HS-5 (cell line): ENCODE measurements at regions not wholly inside any gene's neighbourhood (a gene's known extent, or its start where the extent isn't known, plus 50 kb on each side); places are given as distances from the start of the nearest gene placed in this dataset.
"Not testable (repeated sequence)": the region's sequence is repeated elsewhere in the genome, so short reads cannot be mapped to it uniquely, and the experiment has no call there.

Experiments used
- DNase-seq: peaks from one replicate; pipeline ENCODE4 v3.0.0-alpha.2; 2012; ENCODE audit warnings: low read depth

GRCh38 chr12:58069268-58069963 lies 128.0 kb downstream of the ATP23 start:
- no peak for DNase-seq

GRCh38 chr12:58071994-58072393 lies 130.6 kb downstream of the ATP23 start:
- no peak for DNase-seq

GRCh38 chr12:58074259-58074658 lies 132.9 kb downstream of the ATP23 start:
- DNase-seq, result no peak

- no peak for DNase-seq
Observed at GRCh38 chr12:58079806-58080205, 138.4 kb downstream of the ATP23 start.

GRCh38 chr12:58081488-58081887 lies 140.1 kb downstream of the ATP23 start:
- no peak for DNase-seq

GRCh38 chr12:58082996-58083395 lies 141.6 kb downstream of the ATP23 start:
- no peak for DNase-seq

GRCh38 chr12:58086006-58086405 lies 144.6 kb downstream of the ATP23 start:
- DNase-seq, result no peak

GRCh38 chr12:58086930-58087329 lies 145.6 kb downstream of the ATP23 start:
- DNase-seq, result no peak

GRCh38 chr12:58087423-58088127 lies 146.2 kb downstream of the ATP23 start:
- DNase-seq, result no peak

- no peak for DNase-seq
Observed at GRCh38 chr12:58089588-58089987, 148.2 kb downstream of the ATP23 start.

- no peak for DNase-seq
Observed at GRCh38 chr12:58090685-58091084, 149.3 kb downstream of the ATP23 start.

- no peak for DNase-seq
Observed at GRCh38 chr12:58095002-58095401, 153.6 kb downstream of the ATP23 start.

- no peak for DNase-seq
Observed at GRCh38 chr12:58097741-58098140, 156.4 kb downstream of the ATP23 start.

GRCh38 chr12:58099476-58099875 lies 158.1 kb downstream of the ATP23 start:
- no peak for DNase-seq

GRCh38 chr12:58104351-58104755 lies 163.0 kb downstream of the ATP23 start:
- DNase-seq, result no peak

GRCh38 chr12:58105225-58106119 lies 164.1 kb downstream of the ATP23 start:
- no peak for DNase-seq

- DNase-seq, result no peak
Observed at GRCh38 chr12:58106195-58106594, 164.8 kb downstream of the ATP23 start.

GRCh38 chr12:58117201-58117600 lies 175.8 kb downstream of the ATP23 start:
- DNase-seq, result no peak

- no peak for DNase-seq
Observed at GRCh38 chr12:58117667-58118066, 176.3 kb downstream of the ATP23 start.

- DNase-seq, result not testable (repeated sequence)
Observed at GRCh38 chr12:58125761-58126160, 184.4 kb downstream of the ATP23 start.

GRCh38 chr12:58131986-58132755 lies 190.8 kb downstream of the ATP23 start:
- no peak for DNase-seq

GRCh38 chr12:58138424-58138823 lies 197.1 kb downstream of the ATP23 start:
- no peak for DNase-seq
